IMR-90 (cell line): ENCODE measurements at regions not wholly inside any gene's neighbourhood (a gene's known extent, or its start where the extent isn't known, plus 50 kb on each side); places are given as distances from the start of the nearest gene placed in this dataset.

Experiments used
- ATAC-seq: fragments of 200-7000 bp; cut with Tn5 transposase; 2 replicates; pipeline ENCODE4 v1.9.1; 2020; ENCODE audit warnings: low read depth, mild to moderate bottlenecking, moderate library complexity
- BruUV-seq: library from RNA; stranded (reverse); fragments of 400-500 nt; replicated peaks from 2 replicates; lab custom pipeline; 2021; lab: Mats Ljungman, UMichigan
- CTCF ChIA-PET: fragments of 300-600 bp; formaldehyde crosslinking; extraction: SDS; loops from one replicate; lab custom pipeline; 2021; ENCODE audit warnings: antibody characterized with exemption; lab: Yijun Ruan, JAX
- POLR2A ChIA-PET: fragments of 300-600 bp; sonication (Branson Sonifier 250); formaldehyde crosslinking; loops from one replicate; lab custom pipeline; 2022; ENCODE audit warnings: antibody characterized with exemption; ENCODE audit not compliant: unreplicated experiment; lab: Charles Lee
- DNase-seq: peaks from one replicate; pipeline ENCODE4 v3.0.0; 2013
- H2AFZ ChIP-seq: replicated peaks from 2 replicates; pipeline ENCODE3; 2013; ENCODE audit warnings: low read length, mild to moderate bottlenecking; ENCODE audit not compliant: poor library complexity
- H2AK5ac ChIP-seq: 2 replicates; pipeline ENCODE4 v1.6.1; 2013; ENCODE audit warnings: low read depth, low read length, inconsistent platforms
- H2AK9ac ChIP-seq: replicated peaks from 2 replicates; pipeline ENCODE3; 2013; ENCODE audit warnings: mild to moderate bottlenecking, low read depth, low read length, moderate library complexity; ENCODE audit not compliant: poor library complexity
- H2BK120ac ChIP-seq: 2 replicates; pipeline ENCODE4 v1.6.1; 2013; ENCODE audit warnings: low read depth, low read length, inconsistent platforms
- H2BK15ac ChIP-seq: 3 replicates; pipeline ENCODE4 v1.6.1; 2013; ENCODE audit warnings: low read depth, low read length, inconsistent platforms
- H2BK20ac ChIP-seq: 2 replicates; pipeline ENCODE4 v1.6.1; 2013; ENCODE audit warnings: low read depth, mild to moderate bottlenecking, inconsistent platforms, low read length, moderate library complexity
- H2BK5ac ChIP-seq: 2 replicates; pipeline ENCODE4 v1.6.1; 2013; ENCODE audit warnings: mild to moderate bottlenecking, low read depth, low read length, inconsistent platforms; ENCODE audit not compliant: poor library complexity, severe bottlenecking
- H3K14ac ChIP-seq: replicated peaks from 2 replicates; pipeline ENCODE4 v1.6.1; 2013; ENCODE audit warnings: low read depth, low read length, inconsistent platforms
- H3K18ac ChIP-seq: 2 replicates; pipeline ENCODE4 v1.6.1; 2013; ENCODE audit warnings: low read depth, low read length, control low read depth
- H3K23ac ChIP-seq: 2 replicates; pipeline ENCODE4 v1.6.1; 2013; ENCODE audit warnings: low read depth, low read length, inconsistent platforms
- H3K27ac ChIP-seq: 2 replicates; pipeline ENCODE4 v1.5.1; 2013; ENCODE audit warnings: mild to moderate bottlenecking, control low read depth, low read length; ENCODE audit not compliant: insufficient read depth
- H3K27me3 ChIP-seq: 2 replicates; pipeline ENCODE4 v1.6.1; 2013; ENCODE audit warnings: low read length; ENCODE audit not compliant: control insufficient read depth, insufficient read depth
- H3K36me3 ChIP-seq: 2 replicates; pipeline ENCODE4 v1.6.1; 2013; ENCODE audit warnings: low read length, mixed read lengths; ENCODE audit not compliant: control insufficient read depth, insufficient read depth
- H3K4ac ChIP-seq: 2 replicates; pipeline ENCODE4 v1.6.1; 2013; ENCODE audit warnings: low read depth, low read length, inconsistent platforms
- H3K4me1 ChIP-seq: 2 replicates; pipeline ENCODE4 v1.6.1; 2013; ENCODE audit warnings: low read length, mixed read lengths; ENCODE audit not compliant: control insufficient read depth, insufficient read depth
- H3K4me2 ChIP-seq: 2 replicates; pipeline ENCODE4 v1.6.1; 2013; ENCODE audit warnings: low read depth, mild to moderate bottlenecking, control low read depth, low read length, moderate library complexity
- H3K4me3 ChIP-seq: 2 replicates; pipeline ENCODE4 v1.5.1; 2013; ENCODE audit warnings: low read depth, mild to moderate bottlenecking, control low read depth, low read length, moderate library complexity; ENCODE audit not compliant: insufficient read depth
- H3K56ac ChIP-seq: 2 replicates; pipeline ENCODE4 v1.6.1; 2013; ENCODE audit warnings: low read length, inconsistent platforms; ENCODE audit not compliant: insufficient read depth; ENCODE audit errors: extremely low read depth
- H3K79me1 ChIP-seq, 2 experiments: 2 replicates each; pipeline ENCODE4 v1.6.1; 2013; ENCODE audit warnings: low read length in 2 of 2, inconsistent platforms in 1 of 2, low read depth in 1 of 2
- H3K9ac ChIP-seq: 2 replicates; pipeline ENCODE4 v1.6.1; 2013; ENCODE audit warnings: low read depth, low read length, control low read depth
- H3K9me1 ChIP-seq: 2 replicates; pipeline ENCODE4 v1.6.1; 2013; ENCODE audit warnings: low read length, inconsistent platforms; ENCODE audit not compliant: insufficient read depth
- H3K9me3 ChIP-seq: 2 replicates; pipeline ENCODE4 v1.6.1; 2013; ENCODE audit warnings: low read length; ENCODE audit not compliant: control insufficient read depth, insufficient read depth
- H4K20me1 ChIP-seq: 2 replicates; pipeline ENCODE4 v1.6.1; 2013; ENCODE audit warnings: low read length, inconsistent platforms; ENCODE audit not compliant: insufficient read depth
- H4K5ac ChIP-seq: 2 replicates; pipeline ENCODE4 v1.6.1; 2013; ENCODE audit warnings: mild to moderate bottlenecking, low read depth, low read length, control low read depth
- H4K8ac ChIP-seq, 2 experiments: 2 replicates each; pipeline ENCODE4 v1.6.1; 2013; ENCODE audit warnings: low read depth in 2 of 2, low read length in 2 of 2, control low read depth in 1 of 2, inconsistent platforms in 1 of 2
- H4K91ac ChIP-seq: 2 replicates; pipeline ENCODE4 v1.6.1; 2013; ENCODE audit warnings: low read depth, low read length, inconsistent platforms; ENCODE audit not compliant: insufficient read depth
- CEBPB ChIP-seq: IDR thresholded peaks from 2 replicates; pipeline ENCODE4 v1.6.1; 2012; ENCODE audit warnings: low read depth, low read length, improper control_type of control experiment
- MAZ ChIP-seq: IDR thresholded peaks from 2 replicates; pipeline ENCODE4 v1.6.1; 2012; ENCODE audit warnings: low read depth, mild to moderate bottlenecking, low read length, improper control_type of control experiment, moderate library complexity, borderline replicate concordance
- NFE2L2 ChIP-seq: fragments of 150-350 bp; IDR thresholded peaks from 2 replicates; pipeline ENCODE4 v1.6.1; 2016; ENCODE audit warnings: low read depth, mild to moderate bottlenecking, low read length
- POLR2A ChIP-seq: IDR thresholded peaks from 2 replicates; pipeline ENCODE4 v1.6.1; 2012; ENCODE audit warnings: mild to moderate bottlenecking, low read depth, low read length
- RFX5 ChIP-seq: IDR thresholded peaks from 2 replicates; pipeline ENCODE4 v1.8.0; 2012; ENCODE audit warnings: low read depth, mild to moderate bottlenecking, low read length, moderate library complexity
- WGBS, 2 experiments: methylation state at CpG; one replicate each; pipeline versions ENCODE4 v1.1.5 to v1.1.7; 2013; ENCODE audit warnings: missing lambda C conversion rate in 2 of 2; ENCODE audit not compliant: insufficient read length in 1 of 2; ENCODE audit errors: extremely low coverage in 2 of 2; 5-methylcytosine and 5-hydroxymethylcytosine counted together
- dilution Hi-C: fragments of 300-500 bp; cut with HindIII; formaldehyde crosslinking; loops from one replicate; pipeline ENCODE4 v1.14.3; 2018; ENCODE audit warnings: low sequenced_read_pairs; ENCODE audit not compliant: unreplicated experiment
- in situ Hi-C: fragments of 300-500 bp; cut with MboI; formaldehyde crosslinking; loops from 3 replicates; pipeline ENCODE4 v1.14.3; 2019; ENCODE audit warnings: low sequenced_read_pairs, inconsistent platforms, mixed read lengths
- intact Hi-C: fragments of 100-400 bp; cut with micrococcal nuclease; formaldehyde crosslinking; loops from 2 replicates; pipeline ENCODE4 v1.10.0; 2022
- TF ChIP-seq, protein P1 (sequence below): conservative IDR thresholded peaks from 2 replicates; pipeline ENCODE4 v1.5.1; 2012; ENCODE audit warnings: mild to moderate bottlenecking, low read depth, low read length, improper control_type of control experiment

- H3K18ac ChIP-seq: no peak overlapping the region; the same call in 1 of the 2 replicates
- 0 out of 2 replicates have a peak overlapping the region, but pooled peaks have one; percentile 60 for H2AK5ac ChIP-seq
- TF ChIP-seq RFX5 (no peak), CEBPB (no peak), POLR2A (no peak), NFE2L2 (no peak), MAZ (no peak)
- TF ChIP-seq, protein P1, sequence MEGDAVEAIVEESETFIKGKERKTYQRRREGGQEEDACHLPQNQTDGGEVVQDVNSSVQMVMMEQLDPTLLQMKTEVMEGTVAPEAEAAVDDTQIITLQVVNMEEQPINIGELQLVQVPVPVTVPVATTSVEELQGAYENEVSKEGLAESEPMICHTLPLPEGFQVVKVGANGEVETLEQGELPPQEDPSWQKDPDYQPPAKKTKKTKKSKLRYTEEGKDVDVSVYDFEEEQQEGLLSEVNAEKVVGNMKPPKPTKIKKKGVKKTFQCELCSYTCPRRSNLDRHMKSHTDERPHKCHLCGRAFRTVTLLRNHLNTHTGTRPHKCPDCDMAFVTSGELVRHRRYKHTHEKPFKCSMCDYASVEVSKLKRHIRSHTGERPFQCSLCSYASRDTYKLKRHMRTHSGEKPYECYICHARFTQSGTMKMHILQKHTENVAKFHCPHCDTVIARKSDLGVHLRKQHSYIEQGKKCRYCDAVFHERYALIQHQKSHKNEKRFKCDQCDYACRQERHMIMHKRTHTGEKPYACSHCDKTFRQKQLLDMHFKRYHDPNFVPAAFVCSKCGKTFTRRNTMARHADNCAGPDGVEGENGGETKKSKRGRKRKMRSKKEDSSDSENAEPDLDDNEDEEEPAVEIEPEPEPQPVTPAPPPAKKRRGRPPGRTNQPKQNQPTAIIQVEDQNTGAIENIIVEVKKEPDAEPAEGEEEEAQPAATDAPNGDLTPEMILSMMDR: no peak
- ChIA-PET POLR2A (interaction anchor here (0.5 kb wide), 1 partner anchor 522 kb away, joined by 3 read pairs; no protein-coding TSS in a partner anchor), CTCF (interaction anchor here (0.6 to 0.7 kb wide), 2 partner anchors 442 to 444 kb away, joined by 3 to 8 read pairs; no protein-coding TSS in a partner anchor)
- DNase-seq (no peak), ATAC-seq (no peak)
- no peak overlapping the region for H3K27ac ChIP-seq
- no peak overlapping the region for H2BK5ac ChIP-seq
- H4K20me1 ChIP-seq: no peaks in the 10 kb centered on the region
- no peaks in the 10 kb centered on the region; the same call in 1 of the 2 replicates for H3K9me1 ChIP-seq
- in situ Hi-C loops (no loop called here), dilution Hi-C loops (no loop called here), intact Hi-C loops (no loop called here)
- no peak overlapping the region for H4K8ac ChIP-seq
- H3K4me2 ChIP-seq: no peak overlapping the region
- no peak overlapping the region for H2AK9ac ChIP-seq
- no peaks in the 10 kb centered on the region for H3K36me3 ChIP-seq
- no peak overlapping the region for H4K91ac ChIP-seq
- no peak overlapping the region for H2BK120ac ChIP-seq
- H3K79me1 ChIP-seq: no peaks in the 10 kb centered on the region
- no peak overlapping the region for H2BK20ac ChIP-seq
- no peak overlapping the region for H3K23ac ChIP-seq
- H3K14ac ChIP-seq: no peak overlapping the region
- H3K4me3 ChIP-seq: no peak overlapping the region
- no CpG with 5 or more reads among the region's 5 CpGs for WGBS, 2 experiments
- no TSS peak for BruUV-seq
- H3K4ac ChIP-seq: no peak overlapping the region
- 0 out of 3 replicates have a peak overlapping the region, but pooled peaks have one; percentile 71 for H2BK15ac ChIP-seq
- peaks cover under 1% of the 10 kb centered on the region; the same call in 1 of the 2 replicates for H3K9me3 ChIP-seq
- no peak overlapping the region for H3K9ac ChIP-seq
- H3K56ac ChIP-seq: no peak overlapping the region
- H2AFZ ChIP-seq: no peak overlapping the region
- peaks cover 8% of the 10 kb centered on the region for H3K4me1 ChIP-seq
- no peaks in the 10 kb centered on the region for H3K27me3 ChIP-seq
- no peak overlapping the region; the same call in 1 of the 2 replicates for H4K5ac ChIP-seq
These were observed 605.7 kb upstream of the CFAP20DC start for GRCh38 chr3:59655418-59656015.
